ENCODE measurements at regions not wholly inside any gene's neighbourhood (a gene's known extent, or its start where the extent isn't known, plus 50 kb on each side); places are given as distances from the start of the nearest gene placed in this dataset.

GRCh38 chr2:45124456-45124855, 115.2 kb upstream of the SIX2 start:
- Histone ChIP-seq H3K36me3 (ENCODE audit: control insufficient read depth, insufficient read depth, low read length) (no peaks in the 10 kb centered on the region), H3K9ac (ENCODE audit: low read length) (no peak overlapping the region), H3K4me3 (ENCODE audit: low read depth, low read length) (no peak overlapping the region), H3K27ac (ENCODE audit: low read depth, low read length) (no peak overlapping the region), H3K9me3 (ENCODE audit: control insufficient read depth, insufficient read depth, low read depth, low read length) (no peaks in the 10 kb centered on the region), H3K4me1 (ENCODE audit: control insufficient read depth, insufficient read depth, low read length) (no peaks in the 10 kb centered on the region), H3K27me3 (ENCODE audit: control insufficient read depth, insufficient read depth, low read length) (no peaks in the 10 kb centered on the region)

GRCh38 chr2:45123521-45124191, 114.4 kb upstream of the SIX2 start:
- H3K9me3 ChIP-seq (ENCODE audit: control insufficient read depth, insufficient read depth, low read depth, low read length): no peaks in the 10 kb centered on the region
- H3K4me3 ChIP-seq (ENCODE audit: low read depth, low read length): no peak overlapping the region
- H3K27ac ChIP-seq (ENCODE audit: low read depth, low read length): no peak overlapping the region
- H3K36me3 ChIP-seq (ENCODE audit: control insufficient read depth, insufficient read depth, low read length): no peaks in the 10 kb centered on the region
- no peaks in the 10 kb centered on the region for H3K27me3 ChIP-seq (ENCODE audit: control insufficient read depth, insufficient read depth, low read length)
- no peaks in the 10 kb centered on the region for H3K4me1 ChIP-seq (ENCODE audit: control insufficient read depth, insufficient read depth, low read length)
- H3K9ac ChIP-seq (ENCODE audit: low read length): no peak overlapping the region

DNA sequence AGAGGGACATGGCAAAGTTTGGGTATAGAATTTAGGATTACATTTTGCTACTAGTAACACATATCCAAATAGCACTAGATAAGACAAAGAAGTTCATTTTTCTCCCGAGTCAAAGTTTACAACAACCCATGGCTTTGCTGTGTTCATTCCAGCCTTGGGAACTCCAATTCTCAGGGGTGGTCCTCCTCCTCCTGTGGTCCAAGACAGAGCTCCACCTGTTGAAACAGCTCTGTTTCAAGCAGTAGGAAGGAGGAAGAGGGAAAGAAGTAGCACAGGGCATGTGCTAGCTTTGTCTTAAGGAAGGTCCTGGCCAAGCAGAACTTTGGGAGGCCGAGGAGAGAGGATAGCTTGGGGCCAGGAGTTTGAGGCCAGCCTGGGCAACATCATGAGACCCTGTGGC, 113.8 kb upstream of the SIX2 start:
- Histone ChIP-seq H3K27me3 (ENCODE audit: control insufficient read depth, insufficient read depth, low read length) (no peaks in the 10 kb centered on the region), H3K9me3 (ENCODE audit: control insufficient read depth, insufficient read depth, low read depth, low read length) (no peaks in the 10 kb centered on the region), H3K9ac (ENCODE audit: low read length) (no peak overlapping the region), H3K36me3 (ENCODE audit: control insufficient read depth, insufficient read depth, low read length) (no peaks in the 10 kb centered on the region), H3K4me3 (ENCODE audit: low read depth, low read length) (no peak overlapping the region), H3K4me1 (ENCODE audit: control insufficient read depth, insufficient read depth, low read length) (no peaks in the 10 kb centered on the region; the same call in 1 of the 2 replicates), H3K27ac (ENCODE audit: low read depth, low read length) (no peak overlapping the region)

DNA sequence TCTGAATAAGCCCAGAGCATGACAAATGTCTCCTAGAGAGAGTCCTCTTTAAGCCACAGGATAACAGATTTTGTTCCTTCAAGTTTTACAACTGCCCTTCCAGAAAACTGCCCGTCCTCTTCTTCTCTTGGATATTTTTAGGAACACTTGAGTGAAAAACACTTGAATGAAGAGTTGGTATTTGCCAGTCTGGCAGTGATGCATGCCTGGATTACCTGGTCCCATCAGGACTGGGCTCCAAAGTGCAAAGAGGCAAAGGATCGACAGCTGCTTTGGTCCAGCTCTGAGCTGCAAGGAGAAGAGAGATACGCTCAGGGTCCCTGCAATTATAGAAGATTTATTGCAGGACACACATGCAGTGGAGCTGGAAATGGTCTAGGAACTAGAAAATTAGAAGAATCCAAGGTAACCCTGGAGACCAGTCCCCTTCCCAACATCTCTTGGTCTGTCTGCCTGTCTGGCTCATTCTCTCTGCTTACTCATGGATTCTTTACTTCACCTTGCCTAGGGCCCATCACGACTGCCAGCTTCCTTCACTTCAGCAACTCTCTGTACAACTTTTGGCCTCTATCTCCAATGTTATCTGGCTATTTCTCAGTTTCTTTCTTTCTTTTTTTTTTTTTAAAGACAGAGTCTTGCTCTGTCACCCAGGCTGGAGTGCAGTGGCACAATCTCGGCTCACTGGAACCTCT, 112.1 kb upstream of the SIX2 start:
- peaks cover 10% of the 10 kb centered on the region; the same call in 1 of the 2 replicates for H3K4me1 ChIP-seq (ENCODE audit: control insufficient read depth, insufficient read depth, low read length)
- H3K27ac ChIP-seq (ENCODE audit: low read depth, low read length): no peak overlapping the region
- H3K4me3 ChIP-seq (ENCODE audit: low read depth, low read length): no peak overlapping the region
- no peaks in the 10 kb centered on the region for H3K36me3 ChIP-seq (ENCODE audit: control insufficient read depth, insufficient read depth, low read length)
- H3K9me3 ChIP-seq (ENCODE audit: control insufficient read depth, insufficient read depth, low read depth, low read length): no peaks in the 10 kb centered on the region
- no peaks in the 10 kb centered on the region for H3K27me3 ChIP-seq (ENCODE audit: control insufficient read depth, insufficient read depth, low read length)
- no peak overlapping the region for H3K9ac ChIP-seq (ENCODE audit: low read length)

- Histone ChIP-seq H3K27me3 (ENCODE audit: control insufficient read depth, insufficient read depth, low read length) (no peaks in the 10 kb centered on the region), H3K9ac (ENCODE audit: low read length) (no peak overlapping the region), H3K27ac (ENCODE audit: low read depth, low read length) (no peak overlapping the region), H3K9me3 (ENCODE audit: control insufficient read depth, insufficient read depth, low read depth, low read length) (no peaks in the 10 kb centered on the region), H3K4me1 (ENCODE audit: control insufficient read depth, insufficient read depth, low read length) (peaks cover 10% of the 10 kb centered on the region; the same call in 1 of the 2 replicates), H3K4me3 (ENCODE audit: low read depth, low read length) (no peak overlapping the region), H3K36me3 (ENCODE audit: control insufficient read depth, insufficient read depth, low read length) (no peaks in the 10 kb centered on the region)
Observed at GRCh38 chr2:45120546-45120945, 111.3 kb upstream of the SIX2 start.

DNA sequence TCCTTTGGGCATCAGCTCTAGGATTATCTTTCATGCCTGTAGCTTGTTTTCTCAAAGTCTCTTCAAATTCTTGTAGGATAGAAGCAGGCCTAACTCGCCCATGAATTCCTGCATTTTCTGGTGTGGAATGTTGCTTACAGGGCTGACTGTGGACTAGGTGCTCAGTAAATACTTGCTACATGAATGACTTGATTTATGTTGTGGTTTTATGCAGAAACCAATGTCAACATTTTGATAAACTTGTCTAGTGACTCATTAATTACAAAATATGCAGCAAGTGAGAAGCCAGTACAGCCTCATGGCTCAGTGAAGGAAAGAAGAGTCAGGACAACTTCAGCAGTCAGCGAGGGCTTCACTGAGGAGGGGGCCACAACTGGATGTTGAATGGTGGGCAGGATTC, 110.6 kb upstream of the SIX2 start:
- H3K9ac ChIP-seq (ENCODE audit: low read length): no peak overlapping the region
- no peaks in the 10 kb centered on the region for H3K9me3 ChIP-seq (ENCODE audit: control insufficient read depth, insufficient read depth, low read depth, low read length)
- no peak overlapping the region for H3K27ac ChIP-seq (ENCODE audit: low read depth, low read length)
- no peaks in the 10 kb centered on the region for H3K27me3 ChIP-seq (ENCODE audit: control insufficient read depth, insufficient read depth, low read length)
- no peaks in the 10 kb centered on the region for H3K36me3 ChIP-seq (ENCODE audit: control insufficient read depth, insufficient read depth, low read length)
- H3K4me1 ChIP-seq (ENCODE audit: control insufficient read depth, insufficient read depth, low read length): peaks cover 10% of the 10 kb centered on the region; the same call in 1 of the 2 replicates
- no peak overlapping the region for H3K4me3 ChIP-seq (ENCODE audit: low read depth, low read length)

- Histone ChIP-seq H3K9ac (ENCODE audit: low read length) (no peak overlapping the region), H3K36me3 (ENCODE audit: control insufficient read depth, insufficient read depth, low read length) (no peaks in the 10 kb centered on the region), H3K27ac (ENCODE audit: low read depth, low read length) (no peak overlapping the region), H3K4me1 (ENCODE audit: control insufficient read depth, insufficient read depth, low read length) (peaks cover 10% of the 10 kb centered on the region; the same call in 1 of the 2 replicates), H3K9me3 (ENCODE audit: control insufficient read depth, insufficient read depth, low read depth, low read length) (no peaks in the 10 kb centered on the region), H3K27me3 (ENCODE audit: control insufficient read depth, insufficient read depth, low read length) (no peaks in the 10 kb centered on the region), H3K4me3 (ENCODE audit: low read depth, low read length) (no peak overlapping the region)
Observed at GRCh38 chr2:45119038-45119437, 109.8 kb upstream of the SIX2 start.

GRCh38 chr2:45117383-45117782, 108.1 kb upstream of the SIX2 start:
- Histone ChIP-seq H3K4me1 (ENCODE audit: control insufficient read depth, insufficient read depth, low read length) (peaks cover 10% of the 10 kb centered on the region; the same call in 1 of the 2 replicates), H3K9me3 (ENCODE audit: control insufficient read depth, insufficient read depth, low read depth, low read length) (no peaks in the 10 kb centered on the region), H3K4me3 (ENCODE audit: low read depth, low read length) (no peak overlapping the region), H3K9ac (ENCODE audit: low read length) (no peak overlapping the region), H3K27ac (ENCODE audit: low read depth, low read length) (no peak overlapping the region), H3K36me3 (ENCODE audit: control insufficient read depth, insufficient read depth, low read length) (no peaks in the 10 kb centered on the region), H3K27me3 (ENCODE audit: control insufficient read depth, insufficient read depth, low read length) (no peaks in the 10 kb centered on the region)

DNA sequence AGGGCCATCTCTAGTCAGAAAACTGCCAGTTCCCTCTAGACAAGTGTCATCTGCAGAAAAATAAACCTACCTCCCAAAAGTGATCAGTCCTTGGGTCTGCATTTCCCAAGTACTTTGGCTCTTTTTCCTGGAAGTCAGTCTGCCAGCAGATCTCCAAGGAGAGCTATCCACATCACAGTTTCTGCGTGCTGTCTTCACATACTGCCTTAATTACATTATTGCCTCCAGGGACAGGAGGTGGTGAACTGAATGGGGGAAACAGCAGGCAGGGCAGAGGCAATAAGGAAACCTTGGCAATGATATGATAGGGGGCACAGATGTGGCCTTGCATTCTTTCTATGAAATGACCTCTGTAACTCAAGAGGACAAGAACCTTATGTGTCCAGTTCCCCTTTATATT, 105.9 kb upstream of the SIX2 start:
- no peak overlapping the region for H3K4me3 ChIP-seq (ENCODE audit: low read depth, low read length)
- no peaks in the 10 kb centered on the region for H3K9me3 ChIP-seq (ENCODE audit: control insufficient read depth, insufficient read depth, low read depth, low read length)
- H3K4me1 ChIP-seq (ENCODE audit: control insufficient read depth, insufficient read depth, low read length): peaks cover 10% of the 10 kb centered on the region; the same call in 1 of the 2 replicates
- no peaks in the 10 kb centered on the region for H3K27me3 ChIP-seq (ENCODE audit: control insufficient read depth, insufficient read depth, low read length)
- H3K9ac ChIP-seq (ENCODE audit: low read length): no peak overlapping the region
- H3K36me3 ChIP-seq (ENCODE audit: control insufficient read depth, insufficient read depth, low read length): no peaks in the 10 kb centered on the region
- H3K27ac ChIP-seq (ENCODE audit: low read depth, low read length): no peak overlapping the region

- Histone ChIP-seq H3K27me3 (ENCODE audit: control insufficient read depth, insufficient read depth, low read length) (no peaks in the 10 kb centered on the region), H3K9ac (ENCODE audit: low read length) (no peak overlapping the region), H3K27ac (ENCODE audit: low read depth, low read length) (no peak overlapping the region), H3K36me3 (ENCODE audit: control insufficient read depth, insufficient read depth, low read length) (no peaks in the 10 kb centered on the region), H3K4me3 (ENCODE audit: low read depth, low read length) (no peak overlapping the region), H3K9me3 (ENCODE audit: control insufficient read depth, insufficient read depth, low read depth, low read length) (no peaks in the 10 kb centered on the region), H3K4me1 (ENCODE audit: control insufficient read depth, insufficient read depth, low read length) (peaks cover 10% of the 10 kb centered on the region; the same call in 1 of the 2 replicates)
Observed at GRCh38 chr2:45114221-45114955, 105.1 kb upstream of the SIX2 start.

- Histone ChIP-seq H3K4me3 (ENCODE audit: low read depth, low read length) (no peak overlapping the region), H3K9ac (ENCODE audit: low read length) (no peak overlapping the region), H3K4me1 (ENCODE audit: control insufficient read depth, insufficient read depth, low read length) (peaks cover 10% of the 10 kb centered on the region; the same call in 1 of the 2 replicates), H3K9me3 (ENCODE audit: control insufficient read depth, insufficient read depth, low read depth, low read length) (no peaks in the 10 kb centered on the region), H3K27ac (ENCODE audit: low read depth, low read length) (no peak overlapping the region), H3K27me3 (ENCODE audit: control insufficient read depth, insufficient read depth, low read length) (no peaks in the 10 kb centered on the region), H3K36me3 (ENCODE audit: control insufficient read depth, insufficient read depth, low read length) (no peaks in the 10 kb centered on the region)
Observed at GRCh38 chr2:45112750-45113149, 103.5 kb upstream of the SIX2 start.

Measured in HUES6 (cell line).